ENCODE measurements at regions not wholly inside any gene's neighbourhood (a gene's known extent, or its start where the extent isn't known, plus 50 kb on each side); places are given as distances from the start of the nearest gene placed in this dataset.

DNA sequence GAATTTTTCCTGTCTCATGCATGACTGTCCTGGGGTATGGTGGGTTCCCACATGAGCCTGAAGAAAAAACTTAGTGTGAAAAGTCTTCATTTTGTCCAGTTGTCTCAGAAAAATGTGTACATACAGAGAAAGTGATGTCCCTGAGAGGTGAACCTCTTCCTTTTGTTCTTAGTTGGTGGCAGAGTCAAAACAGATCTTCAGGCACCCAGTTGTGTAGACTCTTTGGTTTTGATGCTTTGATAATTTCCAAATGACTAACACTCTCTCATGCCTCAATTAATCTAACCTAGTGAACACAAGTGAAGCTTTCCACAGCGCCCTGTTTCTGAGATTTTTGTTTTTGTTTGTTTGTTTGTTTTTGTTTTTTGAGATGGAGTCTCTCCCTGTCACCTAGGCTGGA, 273.5 kb downstream of the PIK3C3 start:
- Histone ChIP-seq H3K27me3 (replicated peaks; ENCODE audit: insufficient read depth) (no peaks in the 10 kb centered on the region), H3K27ac (no peak overlapping the region), H3K4me1 (replicated peaks) (no peaks in the 10 kb centered on the region), H3K9me3 (no peaks in the 10 kb centered on the region), H3K4me3 (no peak overlapping the region), H3K36me3 (no peaks in the 10 kb centered on the region)
- DNase-seq (ENCODE audit: low spot score): no peak
- intact Hi-C loops (cut with DNase I): no loop called here
- 91% methylated on average over 1 of the region's 1 CpG for WGBS
- no peak for TF ChIP-seq POLR2A (IDR thresholded peaks at IDR 0.05)
- TF ChIP-seq, protein P1, sequence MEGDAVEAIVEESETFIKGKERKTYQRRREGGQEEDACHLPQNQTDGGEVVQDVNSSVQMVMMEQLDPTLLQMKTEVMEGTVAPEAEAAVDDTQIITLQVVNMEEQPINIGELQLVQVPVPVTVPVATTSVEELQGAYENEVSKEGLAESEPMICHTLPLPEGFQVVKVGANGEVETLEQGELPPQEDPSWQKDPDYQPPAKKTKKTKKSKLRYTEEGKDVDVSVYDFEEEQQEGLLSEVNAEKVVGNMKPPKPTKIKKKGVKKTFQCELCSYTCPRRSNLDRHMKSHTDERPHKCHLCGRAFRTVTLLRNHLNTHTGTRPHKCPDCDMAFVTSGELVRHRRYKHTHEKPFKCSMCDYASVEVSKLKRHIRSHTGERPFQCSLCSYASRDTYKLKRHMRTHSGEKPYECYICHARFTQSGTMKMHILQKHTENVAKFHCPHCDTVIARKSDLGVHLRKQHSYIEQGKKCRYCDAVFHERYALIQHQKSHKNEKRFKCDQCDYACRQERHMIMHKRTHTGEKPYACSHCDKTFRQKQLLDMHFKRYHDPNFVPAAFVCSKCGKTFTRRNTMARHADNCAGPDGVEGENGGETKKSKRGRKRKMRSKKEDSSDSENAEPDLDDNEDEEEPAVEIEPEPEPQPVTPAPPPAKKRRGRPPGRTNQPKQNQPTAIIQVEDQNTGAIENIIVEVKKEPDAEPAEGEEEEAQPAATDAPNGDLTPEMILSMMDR (IDR thresholded peaks at IDR 0.05): no peak
- no peak for TF ChIP-seq POLR2AphosphoS5 (IDR thresholded peaks at IDR 0.05)

DNA sequence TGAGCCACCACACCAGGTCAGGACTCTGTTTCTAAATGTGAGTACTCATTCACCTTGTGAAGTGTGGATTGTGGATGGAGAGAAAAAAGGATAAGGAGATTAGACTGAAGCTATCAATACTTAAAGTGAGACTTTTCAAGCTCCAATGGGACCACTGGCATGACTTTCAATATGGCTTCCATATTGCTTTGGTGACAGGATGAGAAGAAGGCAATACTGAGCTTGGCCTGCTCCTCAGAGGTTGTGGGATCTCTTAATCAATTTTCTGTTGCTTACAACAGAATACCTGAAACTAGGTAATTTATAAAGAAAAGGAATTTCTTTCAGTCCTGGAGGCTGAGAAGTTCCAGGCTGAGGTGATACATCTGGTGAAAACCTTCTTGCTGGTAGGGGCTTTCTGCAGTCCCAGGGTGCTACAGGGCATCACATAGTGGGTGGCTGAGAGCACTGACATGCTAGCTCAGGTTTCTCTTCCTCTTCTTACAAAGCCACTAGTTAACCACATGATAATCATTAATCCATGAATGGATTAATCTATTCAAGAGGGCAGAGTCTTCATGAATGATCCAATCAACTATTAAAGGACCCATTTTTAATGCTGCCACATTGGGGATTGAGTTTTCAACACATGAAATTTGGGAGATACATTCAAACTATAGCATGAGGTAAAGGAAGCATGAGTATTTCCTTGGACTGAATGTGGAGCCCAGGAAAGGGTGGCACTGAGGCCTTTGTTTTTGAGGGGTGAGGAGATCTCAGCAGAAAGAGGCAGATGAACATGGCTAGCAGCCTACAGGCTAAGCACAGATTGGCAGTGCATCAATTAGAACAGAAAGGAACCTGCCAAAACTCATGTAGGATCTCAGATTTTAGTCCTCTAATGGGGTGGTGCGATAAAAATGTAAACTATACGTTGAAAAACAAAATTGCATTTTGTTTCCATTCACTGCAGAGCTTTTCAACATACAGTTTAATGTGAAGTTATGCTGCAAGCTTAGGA, 274.5 kb downstream of the PIK3C3 start:
- 77% methylated on average over 2 of the region's 2 CpGs for WGBS
- TF ChIP-seq POLR2A (IDR thresholded peaks at IDR 0.05): no peak
- TF ChIP-seq, protein P1 (IDR thresholded peaks at IDR 0.05): no peak
- TF ChIP-seq POLR2AphosphoS5 (IDR thresholded peaks at IDR 0.05): no peak
- Histone ChIP-seq H3K27ac (no peak overlapping the region), H3K27me3 (replicated peaks; ENCODE audit: insufficient read depth) (no peaks in the 10 kb centered on the region), H3K4me3 (no peak overlapping the region), H3K36me3 (no peaks in the 10 kb centered on the region), H3K4me1 (replicated peaks) (no peaks in the 10 kb centered on the region), H3K9me3 (no peaks in the 10 kb centered on the region)
- no peak for DNase-seq (ENCODE audit: low spot score)
- intact Hi-C loops (cut with DNase I): no loop called here

DNA sequence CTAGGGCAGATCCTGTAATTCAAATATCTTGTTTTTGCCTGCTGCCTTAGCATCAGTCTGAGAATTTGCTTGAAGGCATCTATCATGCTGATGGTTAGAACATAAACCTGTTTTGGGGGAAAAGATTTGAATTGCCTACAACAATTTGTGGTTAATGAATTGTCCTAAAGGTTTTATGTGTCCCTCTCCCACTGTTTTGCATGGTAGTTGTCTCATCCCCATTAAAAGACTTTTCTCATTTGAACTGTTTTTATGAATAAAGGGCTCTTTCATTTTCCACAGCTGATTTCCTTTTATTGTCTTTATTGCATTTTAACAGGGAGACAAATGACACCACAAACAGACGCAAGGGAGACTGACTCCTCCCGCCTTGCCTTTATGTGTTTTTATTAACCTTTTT, 275.6 kb downstream of the PIK3C3 start:
- no peak for DNase-seq (ENCODE audit: low spot score)
- intact Hi-C loops (cut with DNase I): no loop called here
- Histone ChIP-seq H3K27me3 (replicated peaks; ENCODE audit: insufficient read depth) (no peaks in the 10 kb centered on the region), H3K9me3 (no peaks in the 10 kb centered on the region), H3K4me1 (replicated peaks) (no peaks in the 10 kb centered on the region), H3K36me3 (no peaks in the 10 kb centered on the region), H3K4me3 (no peak overlapping the region), H3K27ac (no peak overlapping the region)
- WGBS: 9% methylated on average over 2 of the region's 2 CpGs
- TF ChIP-seq, protein P1 (IDR thresholded peaks at IDR 0.05): no peak
- TF ChIP-seq POLR2AphosphoS5 (IDR thresholded peaks at IDR 0.05): no peak
- TF ChIP-seq POLR2A (IDR thresholded peaks at IDR 0.05): no peak

DNA sequence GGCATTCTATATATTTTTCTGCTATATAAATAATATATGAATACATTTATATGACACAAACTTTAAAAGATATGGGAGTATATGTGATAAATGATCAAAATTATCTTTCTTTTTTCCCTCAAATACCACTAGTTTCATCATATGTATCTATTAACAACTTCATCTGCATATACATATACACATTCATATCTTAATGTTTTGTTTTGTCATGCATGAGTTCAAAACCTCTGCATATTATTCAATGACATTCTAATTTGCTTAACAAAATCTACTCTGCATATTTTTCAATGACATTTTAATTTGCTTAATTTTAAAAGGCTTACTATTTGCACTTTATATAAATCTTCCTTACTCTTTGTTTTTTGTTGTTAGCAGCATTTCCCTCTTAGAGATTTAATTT, 276.2 kb downstream of the PIK3C3 start:
- H3K36me3 ChIP-seq: no peaks in the 10 kb centered on the region
- TF ChIP-seq, protein P1 (IDR thresholded peaks at IDR 0.05): no peak
- TF ChIP-seq POLR2A (IDR thresholded peaks at IDR 0.05) (no peak), POLR2AphosphoS5 (IDR thresholded peaks at IDR 0.05) (no peak)
- no peaks in the 10 kb centered on the region for H3K27me3 ChIP-seq (replicated peaks; ENCODE audit: insufficient read depth)
- H3K27ac ChIP-seq: no peak overlapping the region
- DNase-seq (ENCODE audit: low spot score): no peak
- H3K4me3 ChIP-seq: no peak overlapping the region
- intact Hi-C loops (cut with DNase I): no loop called here
- no peaks in the 10 kb centered on the region for H3K9me3 ChIP-seq
- no peaks in the 10 kb centered on the region for H3K4me1 ChIP-seq (replicated peaks)

DNA sequence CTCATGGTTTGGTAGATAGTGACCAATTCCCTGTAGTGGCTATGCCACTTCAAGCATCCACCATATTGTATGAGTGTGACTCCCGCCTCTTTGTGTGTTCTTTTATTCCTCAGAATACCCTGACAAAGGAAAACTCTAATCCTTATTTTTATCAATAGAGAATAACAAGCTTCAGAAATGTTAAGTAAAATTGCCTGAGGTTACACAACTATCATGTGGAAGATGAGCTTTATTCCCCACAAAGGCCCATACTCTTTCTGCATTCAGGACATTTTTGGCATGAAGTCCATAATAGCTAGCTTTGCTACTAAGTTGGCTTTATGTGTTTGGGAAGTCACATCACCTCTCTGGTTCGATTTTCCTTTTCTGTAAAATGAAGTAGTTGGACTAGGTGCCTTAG, 276.8 kb downstream of the PIK3C3 start:
- no peaks in the 10 kb centered on the region for H3K27me3 ChIP-seq (replicated peaks; ENCODE audit: insufficient read depth)
- H3K9me3 ChIP-seq: no peaks in the 10 kb centered on the region
- no peaks in the 10 kb centered on the region for H3K4me1 ChIP-seq (replicated peaks)
- no peaks in the 10 kb centered on the region for H3K36me3 ChIP-seq
- H3K27ac ChIP-seq: no peak overlapping the region
- TF ChIP-seq POLR2A (IDR thresholded peaks at IDR 0.05): no peak
- TF ChIP-seq, protein P1 (IDR thresholded peaks at IDR 0.05): no peak
- no peak for TF ChIP-seq POLR2AphosphoS5 (IDR thresholded peaks at IDR 0.05)
- no peak overlapping the region for H3K4me3 ChIP-seq
- 69% methylated on average over 2 of the region's 2 CpGs for WGBS
- intact Hi-C loops (cut with DNase I): no loop called here
- no peak for DNase-seq (ENCODE audit: low spot score)
